ENCODE measurements at regions not wholly inside any gene's neighbourhood (a gene's known extent, or its start where the extent isn't known, plus 50 kb on each side); places are given as distances from the start of the nearest gene placed in this dataset.

GRCh38 chr12:67504026-67504425 lies 144.5 kb upstream of the DYRK2 start:
- no peaks in the 10 kb centered on the region for H3K27me3 ChIP-seq (ENCODE audit: low read depth)
- H3K9me3 ChIP-seq: no peaks in the 10 kb centered on the region
- H3K4me3 ChIP-seq: no peak overlapping the region
- no peak for DNase-seq (ENCODE audit: low spot score in 2 of 2)
- H3K36me3 ChIP-seq (replicated peaks): no peaks in the 10 kb centered on the region
- H3K4me1 ChIP-seq: peaks cover 12% of the 10 kb centered on the region
- in situ Hi-C loops (cut with MboI; ENCODE audit: low sequenced_read_pairs): no loop called here

- H3K4me1 ChIP-seq: peaks cover 12% of the 10 kb centered on the region
- no peaks in the 10 kb centered on the region for H3K9me3 ChIP-seq
- no peak overlapping the region for H3K4me3 ChIP-seq
- peak in 1 of 2 experiments; percentile 68 for DNase-seq (ENCODE audit: low spot score in 2 of 2)
- no peaks in the 10 kb centered on the region for H3K36me3 ChIP-seq (replicated peaks)
- no peaks in the 10 kb centered on the region for H3K27me3 ChIP-seq (ENCODE audit: low read depth)
- in situ Hi-C loops (cut with MboI; ENCODE audit: low sequenced_read_pairs): no loop called here
These were observed 141.8 kb upstream of the DYRK2 start for GRCh38 chr12:67506739-67507138.

GRCh38 chr12:67508830-67509229 lies 139.7 kb upstream of the DYRK2 start:
- in situ Hi-C loops (cut with MboI; ENCODE audit: low sequenced_read_pairs): no loop called here
- no peak overlapping the region for H3K4me3 ChIP-seq
- H3K27me3 ChIP-seq (ENCODE audit: low read depth): no peaks in the 10 kb centered on the region
- no peaks in the 10 kb centered on the region for H3K36me3 ChIP-seq (replicated peaks)
- H3K4me1 ChIP-seq: peaks cover 12% of the 10 kb centered on the region
- DNase-seq (ENCODE audit: low spot score in 2 of 2): no peak
- H3K9me3 ChIP-seq: no peaks in the 10 kb centered on the region

- no peak for DNase-seq (ENCODE audit: low spot score in 2 of 2)
- Histone ChIP-seq H3K4me3 (no peak overlapping the region), H3K4me1 (peaks cover 12% of the 10 kb centered on the region), H3K36me3 (replicated peaks) (no peaks in the 10 kb centered on the region), H3K27me3 (ENCODE audit: low read depth) (no peaks in the 10 kb centered on the region), H3K9me3 (no peaks in the 10 kb centered on the region)
- in situ Hi-C loops (cut with MboI; ENCODE audit: low sequenced_read_pairs): no loop called here
These were observed 138.7 kb upstream of the DYRK2 start for GRCh38 chr12:67509666-67510386.

- Histone ChIP-seq H3K36me3 (replicated peaks) (no peaks in the 10 kb centered on the region), H3K9me3 (no peaks in the 10 kb centered on the region), H3K4me3 (no peak overlapping the region), H3K27me3 (ENCODE audit: low read depth) (no peaks in the 10 kb centered on the region), H3K4me1 (peaks cover 3% of the 10 kb centered on the region)
- in situ Hi-C loops (cut with MboI; ENCODE audit: low sequenced_read_pairs): no loop called here
- DNase-seq (ENCODE audit: low spot score in 2 of 2): no peak
These were observed 136.5 kb upstream of the DYRK2 start for GRCh38 chr12:67512061-67512460.

- Histone ChIP-seq H3K36me3 (replicated peaks) (no peaks in the 10 kb centered on the region), H3K4me1 (no peaks in the 10 kb centered on the region), H3K27me3 (ENCODE audit: low read depth) (no peaks in the 10 kb centered on the region), H3K9me3 (no peaks in the 10 kb centered on the region), H3K4me3 (no peak overlapping the region)
- in situ Hi-C loops (cut with MboI; ENCODE audit: low sequenced_read_pairs): no loop called here
- DNase-seq (ENCODE audit: low spot score in 2 of 2): no peak
These were observed 134.0 kb upstream of the DYRK2 start for GRCh38 chr12:67514502-67514901.

- Histone ChIP-seq H3K27me3 (ENCODE audit: low read depth) (no peaks in the 10 kb centered on the region), H3K9me3 (no peaks in the 10 kb centered on the region), H3K4me3 (no peak overlapping the region), H3K36me3 (replicated peaks) (no peaks in the 10 kb centered on the region), H3K4me1 (no peaks in the 10 kb centered on the region)
- in situ Hi-C loops (cut with MboI; ENCODE audit: low sequenced_read_pairs): no loop called here
- no peak for DNase-seq (ENCODE audit: low spot score in 2 of 2)
These were observed 132.7 kb upstream of the DYRK2 start for GRCh38 chr12:67515679-67516340.

- no peak for DNase-seq (ENCODE audit: low spot score in 2 of 2)
- in situ Hi-C loops (cut with MboI; ENCODE audit: low sequenced_read_pairs): no loop called here
- Histone ChIP-seq H3K4me3 (no peak overlapping the region), H3K9me3 (no peaks in the 10 kb centered on the region), H3K4me1 (no peaks in the 10 kb centered on the region), H3K36me3 (replicated peaks) (no peaks in the 10 kb centered on the region), H3K27me3 (ENCODE audit: low read depth) (no peaks in the 10 kb centered on the region)
These were observed 131.2 kb upstream of the DYRK2 start for GRCh38 chr12:67517181-67517887.

- DNase-seq (ENCODE audit: low spot score in 2 of 2): no peak
- no peaks in the 10 kb centered on the region for H3K27me3 ChIP-seq (ENCODE audit: low read depth)
- in situ Hi-C loops (cut with MboI; ENCODE audit: low sequenced_read_pairs): no loop called here
- H3K4me3 ChIP-seq: no peak overlapping the region
- no peaks in the 10 kb centered on the region for H3K36me3 ChIP-seq (replicated peaks)
- no peaks in the 10 kb centered on the region for H3K9me3 ChIP-seq
- no peaks in the 10 kb centered on the region for H3K4me1 ChIP-seq
These were observed 128.8 kb upstream of the DYRK2 start for GRCh38 chr12:67519484-67520433.

- Histone ChIP-seq H3K4me1 (no peaks in the 10 kb centered on the region), H3K4me3 (no peak overlapping the region), H3K27me3 (ENCODE audit: low read depth) (no peaks in the 10 kb centered on the region), H3K36me3 (replicated peaks) (no peaks in the 10 kb centered on the region), H3K9me3 (no peaks in the 10 kb centered on the region)
- no peak for DNase-seq (ENCODE audit: low spot score in 2 of 2)
- in situ Hi-C loops (cut with MboI; ENCODE audit: low sequenced_read_pairs): no loop called here
These were observed 127.9 kb upstream of the DYRK2 start for GRCh38 chr12:67520606-67521005.

- Histone ChIP-seq H3K27me3 (ENCODE audit: low read depth) (no peaks in the 10 kb centered on the region), H3K4me3 (no peak overlapping the region), H3K4me1 (no peaks in the 10 kb centered on the region), H3K36me3 (replicated peaks) (no peaks in the 10 kb centered on the region), H3K9me3 (no peaks in the 10 kb centered on the region)
- no peak for DNase-seq (ENCODE audit: low spot score in 2 of 2)
- in situ Hi-C loops (cut with MboI; ENCODE audit: low sequenced_read_pairs): no loop called here
These were observed 126.3 kb upstream of the DYRK2 start for GRCh38 chr12:67522222-67522621.

- in situ Hi-C loops (cut with MboI; ENCODE audit: low sequenced_read_pairs): no loop called here
- Histone ChIP-seq H3K4me1 (no peaks in the 10 kb centered on the region), H3K9me3 (no peaks in the 10 kb centered on the region), H3K36me3 (replicated peaks) (no peaks in the 10 kb centered on the region), H3K4me3 (no peak overlapping the region), H3K27me3 (ENCODE audit: low read depth) (no peaks in the 10 kb centered on the region)
- no peak for DNase-seq (ENCODE audit: low spot score in 2 of 2)
These were observed 125.0 kb upstream of the DYRK2 start for GRCh38 chr12:67523538-67523937.

GRCh38 chr12:67524861-67525616 lies 123.5 kb upstream of the DYRK2 start:
- Histone ChIP-seq H3K4me3 (no peak overlapping the region), H3K27me3 (ENCODE audit: low read depth) (no peaks in the 10 kb centered on the region), H3K36me3 (replicated peaks) (no peaks in the 10 kb centered on the region), H3K9me3 (no peaks in the 10 kb centered on the region), H3K4me1 (no peaks in the 10 kb centered on the region)
- in situ Hi-C loops (cut with MboI; ENCODE audit: low sequenced_read_pairs): no loop called here
- DNase-seq (ENCODE audit: low spot score in 2 of 2): no peak
